ENCODE measurements at regions not wholly inside any gene's neighbourhood (a gene's known extent, or its start where the extent isn't known, plus 50 kb on each side); places are given as distances from the start of the nearest gene placed in this dataset.
"Not testable (repeated sequence)": the region's sequence is repeated elsewhere in the genome, so short reads cannot be mapped to it uniquely, and the experiment has no call there.

DNA sequence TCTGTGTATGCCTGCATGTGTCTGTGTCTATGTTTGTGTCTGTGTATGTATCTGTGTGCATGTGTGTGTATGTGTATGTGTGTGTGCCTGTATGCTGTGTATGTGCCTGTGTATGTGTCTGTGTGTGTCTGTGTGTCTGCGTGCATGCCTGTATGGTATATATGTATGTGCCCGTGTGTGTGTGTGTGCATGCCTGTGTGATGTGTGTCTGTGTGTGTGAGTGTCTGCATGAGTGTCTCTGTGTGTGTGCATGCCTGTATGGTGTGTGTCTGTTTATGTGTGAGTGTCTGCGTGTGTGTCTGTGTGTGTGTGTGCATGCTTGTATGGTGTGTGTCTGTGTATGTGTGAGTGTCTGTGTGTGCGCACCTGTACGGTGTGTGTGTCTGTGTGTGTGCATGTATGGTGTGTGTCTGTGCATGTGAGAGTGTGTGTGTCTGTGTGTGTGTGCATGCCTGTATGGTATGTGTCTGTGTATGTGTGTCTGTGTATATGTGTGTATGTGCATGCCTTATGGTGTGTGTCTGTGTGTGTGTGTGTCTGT, 137.1 kb upstream of the IRX2 start:
- DNase-seq, result no peak

- DNase-seq, result no peak
Measured at GRCh38 chr5:2887481-2888348, 136.2 kb upstream of the IRX2 start.

- no peak for DNase-seq
Measured at GRCh38 chr5:2886531-2886930, 135.1 kb upstream of the IRX2 start.

DNA sequence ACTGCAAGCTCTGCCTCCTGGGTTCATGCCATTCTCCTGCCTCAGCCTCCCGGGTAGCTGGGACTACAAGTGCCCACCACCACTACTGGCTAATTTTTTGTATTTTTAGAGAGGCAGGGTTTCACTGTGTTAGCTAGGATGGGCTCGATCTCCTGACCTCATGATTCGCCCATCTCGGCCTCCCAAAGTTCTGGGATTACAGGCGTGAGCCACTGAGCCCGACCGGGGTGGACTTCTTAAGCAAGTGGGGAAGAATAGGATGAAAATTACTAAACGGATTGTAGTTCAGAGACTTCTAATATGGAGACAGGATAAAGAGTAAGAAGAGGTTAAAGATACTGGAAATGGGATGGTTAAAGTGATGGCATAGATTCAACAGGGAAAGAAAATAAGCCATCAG, 132.3 kb upstream of the IRX2 start:
- no peak for DNase-seq

DNA sequence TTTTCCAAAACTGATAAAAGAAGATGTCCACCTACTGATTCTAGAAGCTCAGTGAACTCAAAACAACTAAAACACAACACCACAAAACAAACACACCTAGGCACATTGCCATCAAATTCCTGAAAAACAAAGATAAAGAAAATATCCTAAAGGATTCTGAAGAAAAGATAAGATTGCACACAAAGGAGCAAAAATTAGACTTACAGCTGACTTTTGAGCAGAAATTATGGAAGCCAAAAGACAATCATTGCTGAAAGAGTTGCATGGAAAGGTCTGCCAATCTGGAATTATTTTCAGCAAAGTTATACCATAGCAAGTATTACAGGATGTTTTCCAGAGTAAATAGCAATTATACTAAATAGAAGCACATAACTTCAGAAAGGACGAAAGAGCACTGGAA, 128.2 kb upstream of the IRX2 start:
- no peak for DNase-seq

GRCh38 chr5:2877522-2877921, 126.0 kb upstream of the IRX2 start:
- no peak for DNase-seq

DNA sequence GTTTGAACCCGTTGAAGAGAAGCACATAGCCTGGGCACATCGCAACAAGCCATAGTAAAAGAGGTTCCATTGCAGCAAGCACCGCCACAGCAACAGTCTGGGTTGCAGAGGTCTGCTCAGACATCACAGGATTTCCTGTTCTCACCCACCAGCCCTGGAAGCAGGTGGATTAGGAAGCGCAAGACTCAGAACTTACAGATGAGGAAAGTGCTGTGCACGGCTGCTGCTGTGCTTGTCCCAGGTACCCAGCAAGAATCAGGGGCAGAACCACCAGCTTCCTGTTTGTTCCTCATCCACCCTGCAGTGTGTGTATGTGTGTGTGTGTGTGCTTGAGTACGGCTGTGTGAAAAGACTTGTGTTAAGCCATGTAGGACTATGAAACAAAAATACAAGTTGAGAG, 124.7 kb upstream of the IRX2 start:
- DNase-seq, result no peak

- DNase-seq, result no peak
Measured at GRCh38 chr5:2874099-2874498, 122.6 kb upstream of the IRX2 start.

- no peak for DNase-seq
Measured at GRCh38 chr5:2872676-2873075, 121.2 kb upstream of the IRX2 start.

GRCh38 chr5:2871282-2871681, 119.8 kb upstream of the IRX2 start:
- DNase-seq, result no peak

DNA sequence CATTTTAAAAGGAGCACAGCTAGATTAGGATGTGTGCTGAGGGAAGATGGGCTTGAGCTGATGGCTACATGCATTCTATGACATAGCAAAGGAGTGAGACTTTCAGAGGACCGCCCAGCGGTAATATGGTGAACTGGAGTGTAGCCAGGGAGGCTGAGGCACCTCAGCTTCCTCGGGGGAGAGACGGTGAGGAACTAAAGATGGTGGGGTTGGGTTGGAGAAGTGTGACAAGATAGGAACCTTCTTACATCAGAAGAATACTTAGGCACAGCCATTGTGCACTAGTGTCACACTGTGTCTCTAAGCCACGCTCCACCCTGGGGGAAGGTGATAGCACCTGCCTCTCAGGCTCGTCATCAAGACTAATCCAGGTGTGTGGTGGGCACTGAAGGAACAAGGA, 118.0 kb upstream of the IRX2 start:
- DNase-seq, result no peak

GRCh38 chr5:2867373-2867933, 116.0 kb upstream of the IRX2 start:
- no peak for DNase-seq

GRCh38 chr5:2866662-2867372, 115.3 kb upstream of the IRX2 start:
- DNase-seq, result no peak

DNA sequence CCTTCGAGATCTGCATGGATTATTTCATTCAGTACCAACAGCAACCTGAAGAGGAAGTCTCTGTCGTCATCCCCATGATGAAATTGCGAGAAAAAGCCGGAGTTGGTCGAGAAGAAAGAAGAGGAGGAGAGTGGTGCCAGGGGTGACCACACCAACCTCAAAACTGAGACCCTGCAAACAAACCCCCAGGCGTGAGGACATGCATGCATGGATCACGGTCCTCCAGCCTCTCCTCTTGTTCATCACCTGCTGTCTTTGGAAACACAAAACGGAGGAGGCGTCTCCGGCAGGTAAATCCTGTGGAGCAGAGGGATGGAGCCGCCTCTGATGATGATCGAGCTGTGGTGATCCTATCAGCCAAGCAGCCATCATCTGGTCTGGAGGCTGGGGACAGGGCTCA, 114.4 kb upstream of the IRX2 start:
- DNase-seq, result no peak

GRCh38 chr5:2864515-2865105, 113.1 kb upstream of the IRX2 start:
- DNase-seq, result no peak

DNA sequence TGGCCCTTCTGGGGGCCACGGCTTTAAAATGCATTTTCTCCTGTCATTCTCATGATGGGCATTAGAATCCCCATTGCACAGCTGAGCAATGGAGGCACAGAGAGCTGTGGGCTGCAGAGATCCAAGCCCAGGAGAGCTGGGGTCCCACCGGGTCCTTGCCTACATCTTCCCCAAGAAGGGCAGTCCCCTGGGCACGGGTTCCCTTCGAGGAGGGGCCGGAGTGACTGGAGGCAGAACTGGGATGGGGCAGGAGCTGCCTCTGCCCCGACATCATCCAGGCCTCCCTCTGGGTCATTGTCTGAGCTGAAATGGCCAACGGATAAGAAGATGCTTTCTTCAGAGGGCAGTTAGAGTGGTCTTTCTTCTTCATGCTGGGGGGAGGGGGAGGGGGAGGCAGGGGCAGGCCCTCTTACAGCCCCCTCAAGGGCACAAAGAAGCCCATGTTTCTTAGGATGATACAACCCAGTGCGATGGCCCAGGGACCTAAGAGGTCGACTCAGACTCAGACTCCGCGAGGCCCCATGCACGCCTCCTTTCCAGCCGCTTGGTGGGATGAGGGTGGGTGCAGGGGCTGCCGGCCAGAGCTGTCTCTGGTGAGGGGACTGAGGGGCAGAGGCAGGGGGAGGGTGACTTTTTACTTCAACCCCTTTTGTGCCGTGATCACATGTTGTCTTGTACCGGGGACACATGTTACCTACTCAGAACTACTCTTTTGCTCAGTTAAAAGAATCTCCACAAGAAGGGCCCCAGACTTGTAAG, 112.4 kb upstream of the IRX2 start:
- no peak for DNase-seq

GRCh38 chr5:2863133-2863532, 111.7 kb upstream of the IRX2 start:
- no peak for DNase-seq

DNA sequence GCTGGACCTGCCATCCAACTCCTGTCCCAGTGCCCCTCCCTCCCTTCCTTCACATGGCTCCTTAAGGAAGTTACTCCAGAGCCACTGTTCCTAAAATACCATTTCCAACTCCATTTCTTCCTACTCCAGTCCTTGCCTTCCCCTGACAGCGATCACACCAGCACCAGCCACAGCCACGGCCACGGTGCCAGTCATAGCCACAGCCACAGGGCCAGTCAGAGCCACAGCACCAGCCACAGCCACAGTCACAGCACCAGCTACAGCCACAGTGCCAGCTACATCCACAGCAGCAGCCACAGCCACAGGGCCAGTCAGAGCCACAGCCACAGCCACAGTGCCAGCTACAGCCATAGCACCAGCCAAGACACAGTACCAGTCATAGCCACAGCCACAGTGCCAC, 110.7 kb upstream of the IRX2 start:
- DNase-seq, result not testable (repeated sequence)

DNA sequence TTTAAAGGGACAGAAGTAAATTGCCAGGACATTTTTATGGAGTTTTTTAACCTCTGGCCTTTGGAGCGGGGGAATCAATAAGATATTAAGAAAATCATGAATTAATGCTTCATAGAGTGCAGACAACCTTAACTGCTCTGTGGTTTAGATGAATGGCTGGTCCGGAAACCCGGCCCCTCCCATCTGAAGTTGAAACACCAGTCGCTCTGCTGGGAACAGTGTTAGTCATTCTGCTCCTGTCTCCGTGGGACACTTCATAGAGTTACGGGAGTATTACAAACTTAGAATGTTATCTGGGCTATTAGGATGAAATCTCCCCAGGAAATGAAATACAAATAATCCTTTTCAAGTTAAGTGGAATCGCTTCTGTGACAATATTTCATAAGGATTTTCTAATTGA, 110.1 kb upstream of the IRX2 start:
- DNase-seq, result no peak

DNA sequence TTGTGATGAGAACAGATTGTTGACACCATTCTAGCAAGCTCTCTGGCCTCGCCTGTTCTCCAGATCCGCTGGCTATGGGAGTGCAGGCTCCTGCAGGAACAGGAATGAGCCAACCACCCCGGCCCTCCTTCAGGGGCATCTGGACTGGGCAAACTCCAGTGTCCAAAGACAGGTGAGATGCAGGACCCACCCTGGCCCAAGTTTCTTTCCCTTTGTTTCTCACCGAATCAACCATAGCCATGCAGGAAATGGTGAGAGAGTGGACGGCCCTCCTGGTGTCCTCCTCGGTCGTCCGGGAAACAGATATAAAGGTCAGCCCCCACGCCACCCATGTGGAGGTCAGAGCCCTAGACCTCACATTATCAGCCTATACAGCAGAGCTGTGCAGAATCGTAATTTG, 108.6 kb upstream of the IRX2 start:
- no peak for DNase-seq

- DNase-seq, result no peak
Measured at GRCh38 chr5:2857837-2858236, 106.4 kb upstream of the IRX2 start.

- DNase-seq, result no peak
Measured at GRCh38 chr5:2856206-2856605, 104.7 kb upstream of the IRX2 start.

All from fibroblast of skin of scalp (primary cell).